HG02610 (cell line): ENCODE measurements at regions not wholly inside any gene's neighbourhood (a gene's known extent, or its start where the extent isn't known, plus 50 kb on each side); places are given as distances from the start of the nearest gene placed in this dataset.
"Not testable (repeated sequence)": the region's sequence is repeated elsewhere in the genome, so short reads cannot be mapped to it uniquely, and the experiment has no call there.

ENCODE experiments used
- ATAC-seq: cut with Tn5 transposase; IDR thresholded peaks from one replicate; pipeline ENCODE4 v1.9.1; 2021; ENCODE audit warnings: mild to moderate bottlenecking, moderate library complexity; ENCODE audit not compliant: unreplicated experiment

DNA sequence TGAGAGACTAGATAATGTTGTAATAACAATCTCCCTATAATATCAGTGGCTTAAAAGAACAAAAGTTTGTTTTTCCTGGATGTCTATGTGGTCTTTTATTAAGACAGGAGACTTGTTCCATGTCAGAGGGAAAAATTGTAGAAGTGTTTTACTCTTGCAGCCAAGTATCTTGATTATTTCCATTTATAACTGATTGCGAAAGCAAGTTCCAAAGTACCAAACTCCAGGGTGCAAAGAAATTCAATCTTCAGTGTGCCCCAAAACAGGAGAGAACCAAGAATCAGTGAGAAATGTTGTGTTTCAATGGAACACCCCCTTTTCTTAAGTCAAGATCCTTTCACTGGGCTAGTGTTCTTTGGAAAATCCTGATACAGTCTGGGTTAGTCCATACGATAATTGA, 624.4 kb upstream of the BCHE start:
- no peak for ATAC-seq

DNA sequence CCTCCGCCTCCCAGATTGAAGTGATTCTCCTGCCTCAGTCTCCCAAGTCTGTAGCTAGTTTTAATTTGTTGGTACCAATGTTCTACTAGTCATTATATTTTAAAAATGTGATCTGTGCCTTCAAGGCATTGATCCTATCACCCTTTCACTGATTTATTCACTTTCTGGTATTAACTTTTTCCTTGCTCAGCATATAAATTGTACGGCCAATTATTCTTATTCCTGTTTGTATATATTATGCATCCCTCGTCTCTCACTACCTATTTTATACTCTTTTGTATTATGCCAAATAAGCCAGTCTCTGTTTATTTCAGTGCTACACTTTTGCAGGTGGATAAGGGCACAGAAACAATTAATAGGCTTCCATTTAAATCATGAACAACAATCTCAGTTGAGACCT, 620.2 kb upstream of the BCHE start:
- no peak for ATAC-seq

DNA sequence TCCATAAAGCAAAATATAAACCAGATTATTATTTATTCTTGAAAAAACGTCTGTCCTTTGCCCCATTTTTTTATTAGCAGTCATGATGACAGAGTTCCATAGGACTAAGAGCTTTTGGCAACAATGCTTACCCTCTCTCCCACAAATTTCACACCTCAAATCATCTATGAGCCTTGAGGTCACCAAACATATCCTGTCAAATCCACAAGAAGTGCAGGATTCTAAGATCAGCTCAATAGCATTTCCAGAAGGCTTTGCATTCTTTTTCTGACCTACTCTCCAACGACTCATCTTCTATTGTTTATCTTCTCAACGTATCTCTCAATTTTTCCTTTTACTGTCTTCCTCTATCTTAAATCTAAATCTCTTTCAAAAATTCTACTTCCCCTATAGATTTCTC, 619.1 kb upstream of the BCHE start:
- no peak for ATAC-seq

DNA sequence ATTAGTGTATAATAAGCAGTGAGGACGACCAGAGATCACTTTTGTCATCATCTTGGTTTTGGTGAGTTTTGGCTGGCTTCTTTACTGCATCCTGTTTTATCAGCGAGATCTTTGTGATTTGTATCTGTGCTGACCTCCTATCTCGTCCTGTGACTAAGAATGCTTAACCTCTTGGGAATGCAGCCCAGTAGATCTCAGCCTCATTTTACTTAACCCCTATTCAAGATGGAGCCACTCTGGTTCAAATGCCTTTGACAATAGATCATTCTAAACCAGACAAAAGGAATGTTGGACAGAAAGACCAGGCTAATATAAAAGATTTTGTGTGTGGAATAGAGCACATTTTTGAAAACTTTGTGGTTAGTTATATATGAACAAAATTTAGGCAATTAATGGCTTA, 618.5 kb upstream of the BCHE start:
- ATAC-seq, result no peak

DNA sequence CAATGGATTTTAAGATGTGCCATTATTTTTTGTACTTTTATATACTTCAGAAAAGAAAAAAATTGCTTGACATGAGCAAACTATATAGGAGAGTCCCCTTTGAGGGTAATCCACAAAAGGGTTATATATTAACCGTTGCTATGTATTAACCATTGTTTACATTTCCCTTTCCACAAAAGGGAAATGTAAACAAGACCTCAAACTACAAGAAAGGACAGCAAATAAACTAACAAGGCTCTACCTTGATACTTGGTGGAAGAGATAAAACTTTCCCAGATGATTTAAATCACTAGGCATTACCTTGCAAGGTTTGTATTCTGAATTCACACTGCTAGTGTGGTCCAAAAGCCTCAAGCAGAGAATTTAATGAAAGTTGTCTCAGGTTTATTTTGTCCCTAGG, 616.3 kb upstream of the BCHE start:
- ATAC-seq, result no peak

DNA sequence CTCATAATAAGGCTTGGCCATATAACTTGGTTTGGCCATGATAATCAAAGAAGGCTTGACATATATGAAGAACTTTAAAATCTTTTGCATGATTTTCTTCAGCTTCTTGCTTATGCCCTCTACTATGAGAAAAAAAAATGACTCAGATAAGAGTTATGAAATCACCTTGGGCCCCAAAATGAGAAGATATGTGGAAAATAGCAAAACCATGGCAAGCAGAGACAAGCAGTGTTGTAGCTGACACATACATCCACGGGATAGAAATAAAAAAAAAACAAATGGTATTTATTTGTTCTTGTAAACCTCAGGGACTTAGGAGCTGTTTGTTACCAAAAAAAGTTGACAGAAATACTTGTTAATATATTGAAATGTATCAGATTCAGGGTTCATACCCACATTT, 614.8 kb upstream of the BCHE start:
- no peak for ATAC-seq

DNA sequence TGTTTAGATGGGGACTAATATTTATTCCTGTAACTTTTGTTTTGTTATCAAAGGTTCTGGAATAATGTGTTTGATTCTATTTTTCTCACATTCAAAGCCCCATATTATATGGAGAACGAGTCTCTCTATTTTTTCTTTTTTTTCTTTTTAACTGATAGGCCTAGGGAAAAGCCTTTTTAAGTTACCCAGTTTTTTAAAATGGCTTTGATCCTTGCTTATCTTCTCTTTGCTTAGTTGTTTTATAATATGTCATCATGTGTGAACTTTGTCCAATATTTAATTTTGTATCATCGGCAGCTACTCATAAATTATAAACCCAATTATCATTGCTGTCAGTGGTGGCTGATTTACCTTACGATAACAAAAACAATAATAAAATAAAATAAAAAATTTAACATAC, 610.3 kb upstream of the BCHE start:
- ATAC-seq, result no peak

DNA sequence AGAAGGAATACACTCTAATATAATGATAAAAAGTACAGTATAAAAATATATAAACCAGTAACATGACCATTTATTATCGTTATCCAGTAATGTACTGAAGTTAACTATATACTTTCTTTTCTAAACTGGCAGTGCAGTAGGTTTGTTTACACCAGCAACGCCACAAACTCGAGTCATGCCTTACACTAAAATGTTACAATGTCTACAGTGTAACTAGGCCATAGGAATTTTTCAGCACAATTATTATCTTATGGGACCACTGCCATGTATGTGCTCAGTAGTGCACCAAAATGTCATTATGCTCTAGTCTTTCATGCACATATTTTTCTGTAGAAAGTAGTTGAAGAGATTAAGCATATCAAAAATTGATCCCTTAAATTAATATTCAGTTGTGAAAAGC, 609.8 kb upstream of the BCHE start:
- ATAC-seq, result no peak

DNA sequence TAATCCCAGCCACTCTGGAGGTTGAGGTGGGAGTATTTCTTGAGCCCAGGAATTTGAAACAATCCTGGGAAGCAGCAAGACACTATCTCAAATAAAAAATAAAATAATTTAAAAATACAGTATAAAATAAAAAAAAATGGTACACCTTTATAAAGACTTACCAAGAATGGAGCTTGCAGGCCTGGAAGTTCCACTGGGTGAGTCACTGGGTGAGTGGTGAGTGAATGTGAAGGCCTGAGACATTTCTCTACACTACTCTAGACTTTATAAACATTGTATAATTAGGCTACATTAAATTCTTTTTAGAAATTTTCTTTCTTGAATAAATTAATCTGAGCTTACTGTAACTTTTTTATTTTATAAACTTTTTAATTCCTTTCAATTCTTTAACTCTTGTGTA, 609.1 kb upstream of the BCHE start:
- ATAC-seq, result no peak

DNA sequence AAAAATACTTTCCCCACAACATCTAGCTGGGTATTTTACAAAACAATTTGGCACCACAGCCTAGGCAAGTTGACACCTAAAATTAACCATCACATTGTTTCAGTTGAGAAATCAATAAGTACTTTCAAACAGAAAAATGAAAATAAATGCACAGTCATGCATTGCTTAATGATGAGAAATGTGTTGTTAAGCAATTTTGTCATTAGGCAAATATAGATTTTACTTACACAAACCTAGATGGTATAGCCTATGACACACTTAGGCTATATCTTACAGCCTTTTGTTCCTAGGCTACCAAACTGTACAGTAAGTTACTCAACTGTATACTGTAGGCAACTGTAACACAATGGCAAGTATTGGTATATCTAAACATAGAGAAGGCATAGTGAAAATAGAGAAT, 608.6 kb upstream of the BCHE start:
- no peak for ATAC-seq

DNA sequence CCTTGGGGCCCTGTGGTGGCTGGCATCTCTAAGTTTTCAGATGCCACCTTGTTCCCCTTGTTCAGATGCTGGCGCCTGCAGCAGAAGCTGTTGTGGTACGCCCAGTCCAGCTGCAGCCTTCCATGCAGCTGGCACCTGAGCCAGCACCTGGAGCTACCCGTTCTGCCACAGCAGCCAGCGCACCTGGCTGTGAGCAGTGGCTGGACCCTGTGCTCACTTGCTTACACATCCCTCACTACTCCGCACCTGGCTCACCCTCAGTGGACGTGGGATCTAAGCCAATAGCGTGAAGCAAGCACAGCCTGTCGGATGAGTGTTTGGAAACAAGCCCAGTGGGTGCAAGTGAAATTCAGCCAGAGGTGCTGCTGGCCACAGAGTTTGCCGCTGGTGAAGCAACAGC, 607.5 kb upstream of the BCHE start:
- ATAC-seq, result no peak

DNA sequence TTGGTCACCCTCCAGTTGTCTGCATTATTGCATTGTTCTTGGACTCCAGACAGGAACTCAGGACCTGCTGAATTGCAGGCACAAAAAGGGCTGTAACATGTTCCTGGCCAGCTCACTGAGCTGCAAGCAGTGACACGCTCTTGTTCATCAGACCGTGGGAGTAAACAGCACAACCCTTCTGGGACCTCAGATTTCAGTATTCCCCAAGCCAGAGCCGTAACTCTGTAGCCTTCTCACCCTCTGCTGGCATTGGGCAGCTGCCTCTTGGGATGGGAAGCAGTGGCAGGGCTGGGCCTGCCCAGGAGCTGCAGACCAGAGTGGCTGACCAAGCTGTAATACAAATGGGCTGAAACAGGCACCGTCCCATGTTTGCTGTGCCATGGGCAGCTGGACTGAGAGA, 607.1 kb upstream of the BCHE start:
- ATAC-seq, result no peak

DNA sequence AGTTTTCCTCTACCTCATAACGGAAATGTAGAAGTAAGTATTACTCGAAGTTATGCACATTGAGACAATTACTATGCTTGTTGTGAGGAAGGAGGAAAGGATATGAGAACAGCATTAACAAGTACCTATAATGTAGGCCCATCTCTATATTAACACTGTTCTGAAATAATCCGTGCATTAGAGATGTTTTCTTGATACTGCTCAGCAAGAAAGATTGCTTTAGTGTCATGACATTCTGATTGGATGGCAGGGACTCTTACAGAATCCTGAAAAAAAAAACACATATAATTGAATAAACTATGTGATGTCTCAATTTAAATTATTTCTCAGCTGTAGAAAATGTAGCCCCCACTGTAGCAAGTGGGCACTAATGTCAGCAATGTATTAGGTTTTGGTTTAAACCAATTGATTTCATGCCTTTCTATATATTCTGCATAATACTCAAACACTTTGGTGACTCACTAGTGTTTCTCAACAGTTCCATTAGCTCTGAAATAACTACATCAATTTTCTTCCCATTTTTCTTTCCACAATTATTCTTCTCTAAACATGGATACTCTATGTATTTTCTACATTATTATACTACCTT, 598.3 kb upstream of the BCHE start:
- ATAC-seq, result no peak

DNA sequence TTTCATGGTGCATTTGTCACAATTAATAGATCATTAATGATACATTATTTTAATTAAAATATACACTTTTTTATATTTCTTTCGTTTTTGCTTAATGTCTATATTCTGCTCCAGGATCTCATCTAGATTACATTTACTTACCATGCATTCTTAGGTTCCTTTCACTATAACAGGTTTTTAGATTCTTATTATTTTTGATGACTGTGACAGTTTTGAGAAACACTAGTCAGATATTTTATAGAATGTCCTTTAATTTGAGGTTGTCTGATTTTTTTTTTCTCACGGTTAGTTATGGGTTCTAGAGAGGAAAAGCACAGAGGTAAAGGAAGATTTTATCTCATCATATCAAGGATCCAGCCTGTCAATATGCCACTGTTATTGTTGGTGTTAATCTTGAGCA, 595.8 kb upstream of the BCHE start:
- ATAC-seq, result no peak

DNA sequence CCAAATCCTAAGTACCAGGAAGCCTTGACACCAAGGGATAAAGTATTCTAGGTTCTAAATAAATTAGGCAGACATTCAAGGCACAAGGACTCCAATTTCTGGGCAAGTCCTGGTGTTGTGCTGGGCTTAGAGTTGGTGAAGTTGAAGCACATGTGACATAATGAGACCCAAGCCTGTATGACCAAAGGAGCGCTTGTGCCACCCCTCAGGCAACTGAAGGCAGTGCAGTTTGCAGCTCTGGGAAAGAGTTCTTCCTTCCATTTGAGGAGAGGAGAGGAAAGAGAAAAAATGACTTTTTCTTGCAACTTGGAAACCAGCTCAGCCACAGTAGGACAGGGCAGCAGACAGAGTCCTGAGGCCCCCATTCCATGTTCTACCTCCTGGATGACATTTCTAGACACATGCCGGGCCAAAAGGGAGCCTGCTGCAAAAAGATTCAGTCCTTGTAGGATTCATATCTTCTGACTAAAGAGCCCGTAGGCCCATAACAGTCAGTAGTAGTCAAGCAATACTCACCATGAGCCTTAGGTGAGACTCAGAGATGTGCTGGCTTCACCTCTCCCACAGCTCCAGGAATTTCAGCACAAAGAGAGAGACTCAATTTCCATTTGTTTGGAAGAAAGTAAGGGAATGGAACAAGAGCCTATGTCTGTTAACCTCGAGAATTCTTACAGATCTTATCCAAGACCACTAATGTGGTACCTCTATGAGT, 588.8 kb upstream of the BCHE start:
- ATAC-seq, result no peak

DNA sequence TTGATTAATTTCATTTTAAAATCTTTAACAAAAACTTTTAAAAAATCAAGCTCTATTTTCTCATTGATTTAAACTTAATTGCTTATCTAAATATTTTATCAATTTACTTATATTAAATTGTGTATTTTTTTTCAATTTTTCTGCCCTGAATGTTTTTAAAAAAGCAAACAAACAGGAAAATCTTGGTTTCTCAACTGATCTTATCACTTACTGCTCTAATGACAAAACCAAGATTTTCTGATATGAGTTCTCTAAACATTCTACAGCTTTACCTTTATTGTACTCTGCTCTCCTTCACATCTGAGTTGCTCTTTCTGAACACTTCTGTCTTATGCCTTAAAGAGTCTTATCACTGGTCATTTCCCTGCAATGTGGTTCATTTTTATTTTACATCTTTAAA, 587.8 kb upstream of the BCHE start:
- no peak for ATAC-seq

DNA sequence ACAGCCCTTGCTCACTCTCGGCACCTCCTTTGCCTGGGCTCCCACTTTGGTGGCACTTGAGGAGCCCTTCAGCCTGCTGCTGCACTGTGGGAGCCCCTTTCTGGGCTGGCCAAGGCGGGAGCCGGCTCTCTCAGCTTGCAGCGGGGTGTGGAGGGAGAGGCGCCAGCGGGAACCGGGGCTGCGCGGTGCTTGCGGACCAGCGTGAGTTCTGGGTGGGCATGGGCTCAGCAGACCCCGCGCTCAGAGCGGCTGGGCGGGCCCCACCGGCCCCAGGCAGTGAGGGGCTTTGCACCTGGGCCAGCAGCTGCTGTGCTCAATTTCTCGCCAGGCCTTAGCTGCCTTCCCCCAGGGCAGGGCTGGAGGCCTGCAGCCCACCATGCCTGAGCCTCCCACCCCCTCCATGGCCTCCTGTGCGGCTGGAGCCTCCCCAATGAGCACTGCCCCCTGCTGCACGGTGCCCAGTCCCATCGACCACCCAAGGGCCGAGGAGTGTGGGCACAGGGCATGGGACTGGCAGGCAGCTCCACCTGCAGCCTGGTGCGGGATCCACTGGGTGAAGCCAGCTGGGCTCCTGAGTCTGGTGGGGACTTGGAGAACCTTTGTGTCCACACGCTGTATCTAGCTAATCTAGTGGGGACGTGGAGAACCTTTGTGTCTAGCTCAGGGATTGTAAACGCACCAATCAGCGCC, 586.7 kb upstream of the BCHE start:
- ATAC-seq, result not testable (repeated sequence)

DNA sequence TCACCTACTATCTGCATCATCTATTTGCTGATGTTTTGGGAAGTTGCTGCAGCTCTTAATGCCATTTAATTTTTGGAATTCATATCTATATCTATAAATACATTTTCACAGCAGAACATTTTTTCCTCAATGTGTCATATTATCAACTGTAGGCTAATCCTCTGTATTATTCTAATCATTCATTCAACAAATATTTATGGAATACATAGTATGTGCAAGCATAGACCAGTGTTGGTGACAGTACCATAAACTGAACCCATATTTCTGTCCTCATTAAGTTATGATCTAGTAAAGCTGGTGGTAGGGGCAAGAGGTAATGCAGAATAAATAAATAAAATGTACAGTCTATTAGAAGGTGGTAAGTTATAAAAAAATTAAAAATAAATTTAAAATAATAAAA, 585.3 kb upstream of the BCHE start:
- no peak for ATAC-seq

DNA sequence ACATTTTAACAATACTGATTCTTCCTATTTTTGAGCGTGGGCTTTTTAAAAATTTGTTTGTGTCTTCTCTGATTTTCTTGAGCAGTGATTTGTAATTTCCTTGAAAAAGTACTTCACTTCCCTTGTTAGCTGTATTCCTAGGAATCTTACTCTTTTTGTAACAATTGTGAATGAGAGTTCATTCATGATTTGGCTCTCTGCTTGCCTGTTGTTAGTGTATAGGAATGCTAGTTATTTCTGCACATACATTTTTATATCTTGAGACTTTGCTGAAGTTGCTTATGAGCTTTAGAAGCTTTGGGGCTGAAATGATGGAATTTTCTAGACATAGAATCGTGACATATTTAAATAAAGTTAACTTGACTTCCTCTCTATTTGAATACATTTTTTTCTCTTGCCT, 582.8 kb upstream of the BCHE start:
- no peak for ATAC-seq

DNA sequence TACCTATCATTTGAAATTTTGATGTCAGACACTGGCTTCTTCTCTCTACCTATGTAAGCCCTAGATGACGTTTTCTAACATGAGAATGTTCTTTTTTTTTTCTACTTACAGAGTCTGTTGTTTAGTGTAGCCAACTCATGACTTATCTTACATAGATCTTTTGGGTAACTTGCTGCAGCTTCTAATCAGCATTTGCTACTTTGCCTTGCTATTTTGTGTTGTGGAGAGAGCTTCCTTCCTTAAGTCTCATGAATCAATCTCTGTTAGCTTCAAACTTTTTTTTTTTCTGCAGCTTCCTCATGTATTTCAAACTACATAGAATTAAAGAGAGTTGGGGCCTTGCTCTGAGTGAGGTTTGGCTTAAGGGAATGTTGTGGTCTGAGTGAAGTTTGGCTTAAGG, 568.7 kb upstream of the BCHE start:
- no peak for ATAC-seq

DNA sequence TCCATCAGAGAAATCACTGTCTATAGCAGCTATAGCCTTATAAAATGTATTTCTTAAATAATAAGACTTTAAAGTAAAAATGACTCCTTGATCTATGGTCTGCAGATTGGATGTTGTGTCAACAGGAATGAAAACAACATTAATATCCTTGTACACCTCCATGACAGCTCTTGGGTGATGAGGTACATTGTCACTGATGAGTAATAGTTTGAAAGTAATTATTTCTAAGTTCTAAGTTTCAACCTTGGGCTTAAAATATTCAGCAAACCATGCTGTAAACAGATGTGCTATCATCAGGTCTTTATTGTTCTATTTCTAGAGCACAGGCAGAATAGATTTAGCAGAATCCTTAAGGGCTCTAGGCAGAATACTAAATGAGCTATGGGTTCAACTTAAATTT, 568.2 kb upstream of the BCHE start:
- no peak for ATAC-seq

DNA sequence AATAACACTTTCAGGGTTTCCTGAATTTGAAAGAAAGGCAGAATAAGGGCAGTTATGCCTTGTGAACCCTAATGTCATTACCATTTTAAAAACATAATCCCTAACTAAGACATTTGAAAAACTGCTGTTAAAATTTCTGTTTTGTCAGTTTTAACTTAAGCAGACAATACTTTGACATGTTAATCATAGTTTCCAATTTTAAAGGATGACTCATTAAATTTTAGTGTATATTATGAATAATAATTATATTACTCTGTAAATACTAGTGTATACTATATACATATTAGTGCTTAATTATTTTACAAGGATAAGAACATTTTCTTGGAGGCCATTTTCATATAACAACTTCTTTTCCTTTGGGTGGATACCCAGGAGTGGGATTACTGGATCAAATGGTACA, 553.1 kb upstream of the BCHE start:
- no peak for ATAC-seq

DNA sequence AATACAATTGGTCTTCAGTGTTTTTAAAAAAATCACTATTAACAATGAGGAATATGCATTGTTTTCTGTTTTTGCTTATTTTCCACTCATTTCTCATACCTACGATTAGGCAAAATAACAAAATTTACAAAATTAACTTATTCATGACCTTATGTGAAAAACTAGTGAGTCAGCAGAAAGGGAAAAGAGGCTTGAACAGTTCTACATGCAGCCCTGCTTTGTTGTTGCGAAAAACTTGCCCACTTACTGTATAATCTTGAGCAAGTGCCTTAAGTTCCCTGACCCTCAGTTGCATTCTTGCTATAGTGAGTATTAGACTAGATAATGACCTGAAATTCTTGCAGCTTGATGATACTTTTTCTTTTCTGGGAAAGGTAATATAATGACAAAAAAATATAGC, 551.1 kb upstream of the BCHE start:
- ATAC-seq, result no peak
